GM21717 (cell line): ENCODE measurements at regions not wholly inside any gene's neighbourhood (a gene's known extent, or its start where the extent isn't known, plus 50 kb on each side); places are given as distances from the start of the nearest gene placed in this dataset.

Source experiments
- ATAC-seq: cut with Tn5 transposase; IDR thresholded peaks from one replicate; pipeline ENCODE4 v1.9.1; 2021; ENCODE audit warnings: mild to moderate bottlenecking, moderate library complexity; ENCODE audit not compliant: unreplicated experiment

GRCh38 chr1:177848577-177848976 is 121.3 kb downstream of the SEC16B start:
- no peak for ATAC-seq

GRCh38 chr1:177847843-177848242 is 122.0 kb downstream of the SEC16B start:
- no peak for ATAC-seq

GRCh38 chr1:177838907-177839485 is 130.9 kb downstream of the SEC16B start:
- ATAC-seq: no peak

- ATAC-seq: no peak
These were observed 136.2 kb downstream of the SEC16B start for GRCh38 chr1:177833631-177834030.

- no peak for ATAC-seq
These were observed 139.2 kb downstream of the SEC16B start for GRCh38 chr1:177830531-177831135.

GRCh38 chr1:177825276-177825901 is 144.5 kb downstream of the SEC16B start:
- ATAC-seq: no peak

GRCh38 chr1:177824508-177824982 is 145.3 kb downstream of the SEC16B start:
- no peak for ATAC-seq

GRCh38 chr1:177820213-177820612 is 149.6 kb downstream of the SEC16B start:
- ATAC-seq: no peak

GRCh38 chr1:177817937-177818875 is 151.7 kb downstream of the SEC16B start:
- peak; percentile 83 for ATAC-seq

GRCh38 chr1:177812650-177813049 is 157.2 kb downstream of the SEC16B start:
- ATAC-seq: no peak

GRCh38 chr1:177812144-177812543 is 157.7 kb downstream of the SEC16B start:
- no peak for ATAC-seq

- ATAC-seq: no peak
These were observed 158.4 kb downstream of the SEC16B start for GRCh38 chr1:177811429-177811828.

GRCh38 chr1:177809819-177810218 is 160.0 kb downstream of the SEC16B start:
- peak; percentile 75 for ATAC-seq

- ATAC-seq: no peak
These were observed 167.6 kb downstream of the SEC16B start for GRCh38 chr1:177802304-177802703.

GRCh38 chr1:177801790-177802189 is 168.1 kb downstream of the SEC16B start:
- ATAC-seq: no peak

GRCh38 chr1:177800400-177801088 is 169.3 kb downstream of the SEC16B start:
- ATAC-seq: peak; percentile 71

GRCh38 chr1:177799746-177800145 is 170.1 kb downstream of the SEC16B start:
- ATAC-seq: no peak

GRCh38 chr1:177798614-177799013 is 171.2 kb downstream of the SEC16B start:
- peak; percentile 58 for ATAC-seq

- ATAC-seq: no peak
These were observed 173.3 kb downstream of the SEC16B start for GRCh38 chr1:177796561-177796960.

- ATAC-seq: no peak
These were observed 175.4 kb downstream of the SEC16B start for GRCh38 chr1:177794376-177794991.
